NAMALWA (cell line): ENCODE measurements at regions not wholly inside any gene's neighbourhood (a gene's known extent, or its start where the extent isn't known, plus 50 kb on each side); places are given as distances from the start of the nearest gene placed in this dataset.

ENCODE experiments used
- DNase-seq: peaks from one replicate; pipeline ENCODE4 v3.0.0-alpha.2; 2015; ENCODE audit warnings: low spot score

DNA sequence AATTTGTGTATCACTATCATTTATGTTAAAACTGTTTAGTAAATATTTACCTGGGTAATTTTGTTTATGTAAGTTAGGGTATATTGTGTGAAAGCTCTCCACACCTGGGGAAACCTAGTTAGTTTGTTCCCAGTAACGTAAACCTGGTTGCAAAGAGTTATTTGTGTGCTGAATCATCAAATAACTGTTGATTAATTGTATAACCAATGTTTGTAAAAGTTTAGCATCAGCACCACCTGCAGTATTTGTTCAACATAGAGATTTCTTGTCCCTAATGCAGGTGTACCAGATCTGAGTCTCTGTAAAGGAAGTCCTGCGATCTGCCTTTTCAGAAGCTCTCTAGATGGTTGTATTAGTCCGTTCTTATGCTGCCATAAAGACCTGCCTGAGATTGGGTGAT, 440.4 kb downstream of the COL12A1 start:
- no peak for DNase-seq

GRCh38 chr6:74764486-74764885, 441.4 kb downstream of the COL12A1 start:
- no peak for DNase-seq

DNA sequence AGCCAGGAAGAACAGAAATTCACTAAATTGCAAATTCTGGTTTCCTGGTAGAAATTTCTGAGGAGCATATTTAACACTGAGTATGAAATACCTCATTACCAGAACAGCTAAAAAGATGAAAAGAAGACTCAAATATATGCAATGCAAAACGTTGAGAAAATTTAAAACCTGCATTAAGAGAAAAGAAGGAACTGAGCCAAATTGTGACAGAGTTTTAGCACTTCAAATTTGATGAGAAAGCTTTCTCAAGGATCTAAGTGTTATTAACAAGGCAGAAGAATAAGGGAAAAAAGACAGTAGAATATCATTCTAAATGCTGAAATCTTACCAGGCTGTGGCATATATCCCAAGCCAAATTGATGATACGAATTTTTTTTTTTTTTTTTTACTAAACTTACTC, 443.0 kb downstream of the COL12A1 start:
- no peak for DNase-seq

- no peak for DNase-seq
These were observed 448.0 kb downstream of the COL12A1 start for GRCh38 chr6:74757813-74758212.

GRCh38 chr6:74756923-74757322, 448.9 kb downstream of the COL12A1 start:
- no peak for DNase-seq

- no peak for DNase-seq
These were observed 450.1 kb downstream of the COL12A1 start for GRCh38 chr6:74755778-74756177.

GRCh38 chr6:74755196-74755595, 450.7 kb downstream of the COL12A1 start:
- DNase-seq: no peak

DNA sequence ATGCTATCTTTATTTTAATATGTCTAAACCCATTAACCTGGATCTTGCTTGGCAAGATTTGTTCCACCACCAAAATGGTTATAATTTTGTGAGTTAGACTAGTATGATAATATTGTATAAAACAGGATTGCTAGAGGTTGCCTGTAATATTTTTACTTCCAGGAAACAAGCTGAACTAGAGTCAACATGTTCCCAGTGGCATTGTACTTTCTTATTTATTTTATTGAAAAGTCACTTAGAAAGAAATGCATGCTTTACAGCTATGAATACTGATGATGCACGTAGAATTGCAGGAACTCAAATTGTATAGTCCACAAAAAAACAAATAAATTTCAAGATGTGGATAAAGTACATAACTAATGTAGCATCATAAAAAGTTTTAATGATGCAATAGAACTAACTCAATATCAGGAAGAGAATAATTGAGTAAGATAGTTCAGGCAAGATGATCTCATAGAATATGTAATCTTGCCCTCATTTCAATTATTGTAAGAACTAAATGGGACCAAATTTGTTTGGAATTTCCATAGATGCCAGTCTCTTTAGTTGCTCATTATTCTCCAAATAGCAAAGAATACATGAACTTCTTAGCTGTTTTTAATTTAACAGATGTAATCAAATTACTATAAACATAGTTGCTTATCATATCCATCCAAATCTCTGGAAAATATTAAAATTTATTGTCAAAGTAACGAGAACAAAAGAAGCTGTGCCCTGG, 451.8 kb downstream of the COL12A1 start:
- DNase-seq: no peak

DNA sequence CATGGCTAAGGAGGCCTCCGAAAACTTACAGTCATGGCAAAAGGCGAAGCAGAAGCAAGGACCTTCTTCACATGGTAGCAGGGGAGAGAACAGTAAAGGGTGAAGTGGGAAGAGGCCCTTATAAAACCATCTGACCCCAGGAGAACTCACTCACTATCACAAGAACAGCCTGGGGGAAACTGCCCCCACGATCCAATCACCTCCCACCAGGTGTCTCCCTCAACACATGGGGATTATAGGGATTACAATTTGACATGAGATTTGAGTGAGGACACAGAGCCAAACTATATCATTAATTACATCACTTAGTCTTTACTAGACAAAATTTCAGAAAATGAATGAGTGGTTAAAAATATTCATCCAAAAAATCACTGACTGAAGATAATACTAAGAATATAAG, 453.6 kb downstream of the COL12A1 start:
- no peak for DNase-seq

- no peak for DNase-seq
These were observed 455.0 kb downstream of the COL12A1 start for GRCh38 chr6:74750826-74751225.

DNA sequence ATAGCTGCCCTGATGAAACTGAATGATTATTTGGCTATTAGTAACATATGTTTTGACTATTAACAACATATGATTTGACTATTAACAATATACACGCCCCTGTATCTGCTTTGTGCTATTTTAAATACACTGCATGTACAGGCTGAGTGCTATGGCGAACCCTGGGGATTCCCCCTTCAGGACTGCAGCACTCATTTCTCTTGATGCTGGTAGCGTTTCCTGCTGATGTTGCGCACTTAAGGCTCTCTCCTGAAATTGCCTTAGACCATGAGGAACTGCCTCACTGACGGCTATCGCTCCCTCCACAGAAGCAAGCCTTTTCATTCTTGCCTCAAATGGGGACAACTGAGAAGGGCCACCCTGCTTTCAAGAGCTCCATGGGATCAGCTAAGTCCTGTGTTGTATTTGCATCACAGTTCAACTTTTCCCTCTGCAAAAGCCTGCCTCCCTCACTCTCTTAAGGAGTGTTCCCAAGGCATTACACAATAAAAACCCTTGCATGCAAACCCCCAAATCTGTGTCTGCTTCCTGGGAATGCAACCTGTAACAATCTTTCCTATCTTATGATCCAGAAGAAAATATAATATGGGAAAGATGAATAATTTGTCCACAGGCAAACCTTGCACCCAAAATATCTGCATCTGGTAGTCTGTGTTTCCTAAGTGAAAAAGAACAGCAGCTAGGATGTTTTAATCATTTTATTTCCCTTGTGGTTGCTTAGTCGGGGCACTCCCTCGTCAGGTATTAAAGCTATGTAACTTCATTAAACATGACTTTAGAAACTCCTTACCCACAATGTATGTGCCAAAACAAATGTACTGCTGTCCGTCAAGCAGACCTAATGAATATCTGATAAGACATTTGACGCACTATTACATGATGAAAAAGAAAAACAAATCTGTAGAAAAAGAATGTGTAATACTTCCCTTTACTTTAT, 456.4 kb downstream of the COL12A1 start:
- DNase-seq: no peak

DNA sequence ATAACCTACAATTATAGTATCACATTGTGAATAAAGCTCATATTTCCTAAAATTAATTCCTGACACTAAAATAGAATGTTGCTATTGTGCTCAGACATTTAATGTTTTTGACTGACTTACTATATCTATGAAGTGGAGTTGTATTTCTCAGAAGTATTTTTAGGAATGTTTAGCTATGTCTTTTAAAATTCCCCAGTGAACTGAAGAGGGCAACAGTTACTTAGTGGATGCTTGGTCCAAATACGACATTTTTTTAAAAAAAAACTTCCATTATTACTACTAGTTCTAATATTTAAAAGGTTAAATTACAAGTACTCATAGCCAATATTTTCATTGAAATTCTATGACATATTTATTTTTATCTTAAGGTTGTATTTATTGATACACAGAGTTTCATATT, 460.2 kb downstream of the COL12A1 start:
- no peak for DNase-seq

GRCh38 chr6:74742793-74743508, 462.9 kb downstream of the COL12A1 start:
- DNase-seq: no peak

DNA sequence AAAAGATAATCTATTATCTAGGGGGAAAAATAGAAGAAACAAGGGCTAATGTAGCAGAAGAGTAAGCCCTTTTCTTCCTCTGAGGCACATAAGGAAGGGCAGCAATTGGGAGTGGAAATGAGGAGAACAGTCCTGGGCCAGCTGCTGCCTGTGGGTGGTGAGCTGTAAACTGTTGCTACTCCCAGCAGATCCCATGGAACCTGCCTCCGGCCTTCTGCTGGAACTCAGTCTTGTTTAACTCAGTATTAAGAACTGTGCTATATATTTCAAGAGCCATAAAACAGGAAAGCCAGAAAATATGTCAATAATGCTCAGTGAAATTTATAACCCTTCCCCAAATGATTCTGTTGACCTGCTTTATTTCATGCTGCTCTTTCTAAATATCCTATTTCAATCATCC, 464.2 kb downstream of the COL12A1 start:
- no peak for DNase-seq

- no peak for DNase-seq
These were observed 470.5 kb downstream of the COL12A1 start for GRCh38 chr6:74735304-74735703.

DNA sequence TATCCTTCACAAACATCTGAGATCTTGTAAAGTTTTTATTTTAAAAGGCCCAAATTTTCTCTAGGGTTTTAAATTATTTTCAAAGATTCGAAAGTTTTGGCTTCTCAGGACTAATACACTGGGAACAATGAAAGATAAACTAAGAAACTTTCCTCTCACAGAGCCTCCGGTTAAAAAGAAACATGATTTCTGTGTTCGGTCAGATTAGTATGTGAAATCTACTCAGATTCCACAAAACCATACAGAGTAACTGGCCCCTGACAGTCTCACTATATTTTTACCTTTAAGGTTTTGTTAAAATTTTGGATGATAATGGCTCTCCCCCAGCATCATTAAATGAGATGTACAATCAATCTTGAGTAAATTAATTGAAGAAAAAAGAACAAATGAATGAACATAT, 471.0 kb downstream of the COL12A1 start:
- DNase-seq: no peak

DNA sequence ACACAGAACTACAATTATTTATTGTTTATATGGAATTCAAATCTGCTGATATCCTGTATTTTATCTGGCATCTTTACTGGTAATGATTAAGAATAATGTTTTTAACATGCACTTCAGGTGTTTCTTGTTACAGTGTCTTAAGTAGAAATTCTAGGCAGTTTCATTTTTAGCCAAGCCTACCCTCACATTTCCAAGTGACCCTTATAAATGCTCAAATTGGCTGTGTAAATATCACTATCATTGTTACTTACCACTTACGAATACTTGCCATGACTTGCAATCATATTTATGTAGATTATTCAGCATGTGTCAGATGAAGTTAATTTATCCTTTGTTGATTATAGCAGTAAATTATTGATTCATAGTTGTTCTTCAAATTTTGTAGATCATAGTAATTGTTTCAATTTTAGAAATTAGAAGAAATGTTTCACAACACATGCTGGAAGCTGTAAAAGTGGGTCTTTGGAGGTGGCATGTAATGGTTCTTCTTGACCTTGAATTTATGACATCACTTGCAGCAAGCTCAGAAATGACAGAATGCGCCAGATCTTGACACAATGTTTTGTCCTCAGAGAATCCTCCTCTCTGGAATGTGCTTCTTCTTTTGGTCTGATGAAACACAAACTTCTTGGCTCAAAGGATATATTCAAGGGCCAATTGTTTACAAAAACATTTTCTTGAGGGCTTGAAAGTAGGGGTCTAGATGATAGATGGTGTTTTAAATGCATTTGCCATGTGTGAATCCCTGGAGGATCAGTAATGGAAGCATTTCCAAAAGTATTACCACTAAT, 471.8 kb downstream of the COL12A1 start:
- DNase-seq: no peak

DNA sequence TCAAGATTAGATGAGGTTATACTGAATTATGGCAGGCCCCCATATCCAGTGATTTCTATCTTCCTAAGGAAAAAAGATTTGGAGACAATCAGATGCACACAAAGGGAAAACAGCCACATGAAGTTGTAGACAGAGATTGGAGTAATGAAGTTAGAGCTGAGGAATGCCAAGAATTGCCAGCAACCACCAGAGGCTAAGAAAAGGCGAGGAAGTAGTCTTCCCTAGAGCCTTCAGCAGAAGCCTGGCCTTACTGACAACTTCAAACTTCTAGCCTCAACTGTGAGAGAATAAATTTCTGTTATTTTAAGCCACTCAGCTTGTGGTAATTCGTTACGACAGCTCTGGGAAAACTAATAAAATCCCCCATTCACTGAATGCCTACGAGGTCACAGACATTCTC, 473.9 kb downstream of the COL12A1 start:
- DNase-seq: no peak

DNA sequence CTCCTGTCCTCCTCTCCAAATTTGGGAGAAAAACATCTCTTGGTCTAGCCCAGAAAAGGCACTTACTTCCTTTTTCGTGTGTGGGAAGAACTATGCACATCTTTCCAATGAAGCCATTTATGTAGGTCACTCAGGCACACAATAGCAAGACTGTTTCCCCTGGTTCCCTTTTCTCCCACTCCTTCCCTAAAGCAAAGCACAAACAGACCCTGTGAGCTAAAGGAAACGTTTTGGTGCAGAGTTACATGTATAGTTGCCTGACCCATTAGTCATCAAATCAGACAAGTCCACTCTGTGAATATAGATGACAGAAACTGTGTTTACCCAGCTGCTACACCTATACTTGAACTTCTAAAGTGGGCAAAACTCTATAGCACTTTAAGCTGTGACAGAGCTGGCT, 474.6 kb downstream of the COL12A1 start:
- DNase-seq: no peak

- no peak for DNase-seq
These were observed 484.9 kb downstream of the COL12A1 start for GRCh38 chr6:74720923-74721322.

DNA sequence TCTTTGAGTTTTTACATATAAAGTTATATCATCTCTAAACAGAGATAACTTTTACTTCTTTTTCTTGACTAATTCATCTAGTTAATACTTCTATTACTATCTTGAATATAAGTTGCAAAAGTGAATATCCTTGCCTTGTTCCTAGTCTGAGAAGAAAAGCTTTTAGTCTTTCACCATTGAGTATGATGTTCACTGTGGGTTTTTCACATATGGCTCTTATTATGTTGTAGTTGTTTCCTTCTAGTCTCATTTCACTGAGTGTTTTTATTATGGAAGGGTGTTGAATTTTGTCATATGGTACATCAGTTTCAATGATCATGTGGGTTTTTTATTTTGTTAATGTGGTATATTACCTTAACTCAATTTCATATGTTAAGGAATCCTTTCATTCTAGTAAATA, 488.3 kb downstream of the COL12A1 start:
- no peak for DNase-seq
